ENCODE measurements at regions not wholly inside any gene's neighbourhood (a gene's known extent, or its start where the extent isn't known, plus 50 kb on each side); places are given as distances from the start of the nearest gene placed in this dataset.

DNA sequence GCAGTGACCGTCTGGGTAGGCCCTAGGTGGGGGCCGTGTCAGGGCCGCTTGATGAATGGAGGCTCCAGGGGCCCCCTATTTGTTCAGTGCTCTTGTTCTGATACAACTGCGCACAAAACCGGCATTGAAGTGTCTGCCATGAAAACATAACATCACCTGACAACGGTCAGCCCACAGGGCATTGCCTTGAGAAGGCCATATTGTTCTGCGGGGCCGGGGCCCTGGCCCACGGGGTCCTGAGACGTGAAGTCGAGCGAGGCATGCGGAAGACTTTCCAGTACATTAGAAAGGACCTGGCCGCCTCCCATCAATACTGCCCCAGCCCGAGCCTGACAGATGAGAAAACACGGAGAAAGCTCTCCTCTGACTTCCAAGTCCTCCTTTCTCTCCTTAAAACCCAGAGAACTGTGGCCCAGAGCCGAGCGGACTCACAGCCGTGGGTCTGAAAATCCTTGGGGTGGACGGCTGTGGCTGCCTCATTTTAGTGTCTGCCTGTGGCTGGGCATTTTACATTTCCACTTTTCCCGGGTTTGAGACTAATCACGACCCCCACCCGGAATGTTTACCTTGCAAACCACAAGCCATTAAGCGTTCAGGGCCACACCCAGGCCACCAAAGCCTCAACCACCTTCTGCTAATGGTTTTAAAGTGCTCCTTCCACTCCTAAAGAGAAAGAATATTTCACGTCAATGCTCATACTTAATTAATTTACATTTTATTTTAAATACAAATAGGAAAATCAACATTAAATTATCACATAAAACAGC is 391.0 kb upstream of the IRX2 start:
- TF ChIP-seq, protein P1, sequence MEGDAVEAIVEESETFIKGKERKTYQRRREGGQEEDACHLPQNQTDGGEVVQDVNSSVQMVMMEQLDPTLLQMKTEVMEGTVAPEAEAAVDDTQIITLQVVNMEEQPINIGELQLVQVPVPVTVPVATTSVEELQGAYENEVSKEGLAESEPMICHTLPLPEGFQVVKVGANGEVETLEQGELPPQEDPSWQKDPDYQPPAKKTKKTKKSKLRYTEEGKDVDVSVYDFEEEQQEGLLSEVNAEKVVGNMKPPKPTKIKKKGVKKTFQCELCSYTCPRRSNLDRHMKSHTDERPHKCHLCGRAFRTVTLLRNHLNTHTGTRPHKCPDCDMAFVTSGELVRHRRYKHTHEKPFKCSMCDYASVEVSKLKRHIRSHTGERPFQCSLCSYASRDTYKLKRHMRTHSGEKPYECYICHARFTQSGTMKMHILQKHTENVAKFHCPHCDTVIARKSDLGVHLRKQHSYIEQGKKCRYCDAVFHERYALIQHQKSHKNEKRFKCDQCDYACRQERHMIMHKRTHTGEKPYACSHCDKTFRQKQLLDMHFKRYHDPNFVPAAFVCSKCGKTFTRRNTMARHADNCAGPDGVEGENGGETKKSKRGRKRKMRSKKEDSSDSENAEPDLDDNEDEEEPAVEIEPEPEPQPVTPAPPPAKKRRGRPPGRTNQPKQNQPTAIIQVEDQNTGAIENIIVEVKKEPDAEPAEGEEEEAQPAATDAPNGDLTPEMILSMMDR (IDR thresholded peaks at IDR 0.05) = no peak
- TF ChIP-seq POLR2A (IDR thresholded peaks at IDR 0.05) = no peak

Data from body of pancreas (tissue), 4 donors.